Calu3 (cell line): ENCODE measurements at regions not wholly inside any gene's neighbourhood (a gene's known extent, or its start where the extent isn't known, plus 50 kb on each side); places are given as distances from the start of the nearest gene placed in this dataset.

Experiments used
- BruUV-seq: library from RNA; stranded (reverse); fragments of 400-500 nt; replicated peaks from 2 replicates; lab custom pipeline; 2021; lab: Mats Ljungman, UMichigan
- CTCF ChIA-PET: fragments of 300-600 bp; sonication (Branson Sonifier 250); formaldehyde crosslinking; loops from one replicate; lab custom pipeline; 2022; ENCODE audit warnings: antibody characterized with exemption; lab: Charles Lee
- DNase-seq: peaks from one replicate; pipeline ENCODE4 v3.0.0; 2022
- H3K27ac Mint-ChIP-seq: one replicate; pipeline ENCODE4 v1.8.0; 2022; ENCODE audit warnings: mixed read lengths; ENCODE audit not compliant: unreplicated experiment
- H3K27me3 Mint-ChIP-seq: one replicate; pipeline ENCODE4 v1.8.0; 2022; ENCODE audit warnings: mixed read lengths; ENCODE audit not compliant: unreplicated experiment
- H3K36me3 Mint-ChIP-seq: one replicate; pipeline ENCODE4 v1.8.0; 2022; ENCODE audit warnings: mild to moderate bottlenecking, moderate library complexity, mixed read lengths; ENCODE audit not compliant: insufficient read depth, unreplicated experiment
- H3K4me1 Mint-ChIP-seq: one replicate; pipeline ENCODE4 v1.8.0; 2022; ENCODE audit warnings: mild to moderate bottlenecking, low read depth, mixed read lengths; ENCODE audit not compliant: unreplicated experiment
- H3K4me3 Mint-ChIP-seq: one replicate; pipeline ENCODE4 v1.8.0; 2022; ENCODE audit warnings: mild to moderate bottlenecking, low read depth, moderate library complexity, mixed read lengths; ENCODE audit not compliant: unreplicated experiment
- H3K9me3 Mint-ChIP-seq: one replicate; pipeline ENCODE4 v1.8.0; 2022; ENCODE audit warnings: low read depth, mixed read lengths; ENCODE audit not compliant: unreplicated experiment
- intact Hi-C: fragments of 100-400 bp; cut with micrococcal nuclease; formaldehyde crosslinking; loops from one replicate; pipeline ENCODE4 v1.10.0; 2022; ENCODE audit not compliant: unreplicated experiment
- TF ChIP-seq, protein P1 (sequence below): fragments of 200-600 bp; IDR thresholded peaks from one replicate; pipeline ENCODE4 v1.8.0; 2022; ENCODE audit warnings: antibody characterized with exemption; ENCODE audit not compliant: unreplicated experiment

DNA sequence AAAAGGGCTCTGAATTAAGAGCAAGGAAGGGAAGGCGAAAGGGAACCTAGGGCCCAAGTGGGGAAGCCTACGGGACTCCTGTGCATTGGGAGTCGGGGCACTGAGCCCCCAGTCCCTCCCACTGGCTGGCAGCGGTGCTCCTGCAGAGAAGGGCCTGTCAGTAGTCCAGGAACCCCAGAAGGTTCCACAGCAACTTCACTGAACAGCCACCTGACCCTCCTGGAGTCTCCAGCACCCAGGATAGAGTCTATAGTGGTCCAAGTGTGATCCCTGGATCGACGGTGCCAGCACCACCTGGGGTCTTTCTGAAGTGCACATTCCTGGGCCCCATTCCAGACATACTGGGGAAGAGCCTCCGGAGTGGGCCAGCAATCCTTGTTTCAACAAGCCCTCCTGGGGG lies 100.0 kb upstream of the B3GAT1 start:
- H3K36me3 Mint-ChIP-seq = peaks cover 9% of the 10 kb centered on the region
- H3K27me3 Mint-ChIP-seq = peaks cover 34% of the 10 kb centered on the region
- peaks cover 2% of the 10 kb centered on the region for H3K9me3 Mint-ChIP-seq
- H3K4me1 Mint-ChIP-seq = no peaks in the 10 kb centered on the region
- no peak for DNase-seq
- TF ChIP-seq, protein P1, sequence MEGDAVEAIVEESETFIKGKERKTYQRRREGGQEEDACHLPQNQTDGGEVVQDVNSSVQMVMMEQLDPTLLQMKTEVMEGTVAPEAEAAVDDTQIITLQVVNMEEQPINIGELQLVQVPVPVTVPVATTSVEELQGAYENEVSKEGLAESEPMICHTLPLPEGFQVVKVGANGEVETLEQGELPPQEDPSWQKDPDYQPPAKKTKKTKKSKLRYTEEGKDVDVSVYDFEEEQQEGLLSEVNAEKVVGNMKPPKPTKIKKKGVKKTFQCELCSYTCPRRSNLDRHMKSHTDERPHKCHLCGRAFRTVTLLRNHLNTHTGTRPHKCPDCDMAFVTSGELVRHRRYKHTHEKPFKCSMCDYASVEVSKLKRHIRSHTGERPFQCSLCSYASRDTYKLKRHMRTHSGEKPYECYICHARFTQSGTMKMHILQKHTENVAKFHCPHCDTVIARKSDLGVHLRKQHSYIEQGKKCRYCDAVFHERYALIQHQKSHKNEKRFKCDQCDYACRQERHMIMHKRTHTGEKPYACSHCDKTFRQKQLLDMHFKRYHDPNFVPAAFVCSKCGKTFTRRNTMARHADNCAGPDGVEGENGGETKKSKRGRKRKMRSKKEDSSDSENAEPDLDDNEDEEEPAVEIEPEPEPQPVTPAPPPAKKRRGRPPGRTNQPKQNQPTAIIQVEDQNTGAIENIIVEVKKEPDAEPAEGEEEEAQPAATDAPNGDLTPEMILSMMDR = no peak
- no TSS peak for BruUV-seq
- intact Hi-C loops = no loop called here
- CTCF ChIA-PET = interaction anchor here (1.1 kb wide), 1 partner anchor 64 kb away, joined by 3 read pairs; no protein-coding TSS in a partner anchor
- H3K4me3 Mint-ChIP-seq = no peak overlapping the region
- no peak overlapping the region for H3K27ac Mint-ChIP-seq

DNA sequence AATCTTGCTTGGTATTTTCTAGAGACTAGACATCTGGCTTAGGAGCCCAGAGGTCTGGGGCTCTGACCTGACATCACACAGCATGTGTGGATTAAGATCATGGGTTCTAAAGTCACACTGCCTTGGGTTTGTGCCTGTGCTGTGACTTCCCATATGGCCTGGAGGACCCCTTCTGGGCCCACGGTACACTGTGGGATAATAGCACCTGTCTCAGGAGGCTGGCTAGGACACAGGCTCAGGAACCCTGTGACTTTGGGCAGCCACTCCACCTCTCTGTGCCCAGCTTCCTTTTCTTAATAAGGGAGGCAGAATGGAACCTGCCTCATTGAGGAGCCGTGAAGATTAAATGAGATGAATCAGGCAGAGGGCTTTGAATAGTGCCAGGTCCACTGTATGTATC lies 99.2 kb upstream of the B3GAT1 start:
- TF ChIP-seq, protein P1 = no peak
- Mint-ChIP-seq H3K27ac (no peak overlapping the region), H3K9me3 (peaks cover 2% of the 10 kb centered on the region), H3K36me3 (peaks cover 5% of the 10 kb centered on the region), H3K4me3 (no peak overlapping the region), H3K4me1 (no peaks in the 10 kb centered on the region), H3K27me3 (peaks cover 33% of the 10 kb centered on the region)
- no TSS peak for BruUV-seq
- CTCF ChIA-PET = interaction anchor here (1.1 kb wide), 1 partner anchor 65 kb away, joined by 3 read pairs; no protein-coding TSS in a partner anchor
- DNase-seq = no peak
- intact Hi-C loops = no loop called here

DNA sequence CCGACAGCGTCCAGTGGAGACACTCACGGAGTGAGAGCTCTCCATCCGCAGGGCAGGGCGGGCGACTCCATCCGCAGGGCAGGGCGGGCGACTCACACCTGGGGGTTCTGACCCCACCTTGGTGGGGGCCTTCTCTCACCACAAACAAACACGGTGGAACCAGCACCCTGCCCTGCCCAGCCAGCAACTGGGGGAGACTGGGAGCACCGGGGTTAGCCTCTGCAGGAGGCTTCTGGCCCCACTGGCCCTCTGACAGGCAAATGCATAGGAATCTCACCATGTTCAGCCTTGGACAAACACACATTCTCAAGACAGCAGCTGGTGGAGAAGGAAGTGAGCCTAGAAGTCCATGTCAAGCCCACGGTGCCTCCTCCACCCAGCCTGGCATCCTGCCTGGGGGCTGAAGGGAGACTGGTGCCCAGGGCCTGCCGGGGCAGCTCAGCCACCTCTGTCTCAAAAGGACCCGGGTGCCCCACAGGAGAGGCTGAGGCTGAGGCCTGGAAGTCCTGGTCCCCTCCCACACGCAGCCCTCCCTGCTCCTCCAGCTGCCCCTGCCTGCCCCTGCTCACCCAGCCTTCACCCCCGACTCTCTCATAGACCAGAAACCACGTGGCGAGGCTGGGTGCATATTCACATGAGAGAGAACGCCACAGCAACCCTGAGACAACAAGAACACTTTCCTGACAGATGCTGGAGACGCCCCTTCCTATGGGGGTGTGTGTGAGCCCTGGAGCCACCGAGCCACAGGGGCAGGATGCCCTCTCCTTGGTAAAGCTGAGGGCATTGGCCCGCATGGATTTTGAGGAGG lies 98.4 kb upstream of the B3GAT1 start:
- peaks cover 30% of the 10 kb centered on the region for H3K27me3 Mint-ChIP-seq
- CTCF ChIA-PET = interaction anchor here (1.1 kb wide), 1 partner anchor 66 kb away, joined by 3 read pairs; no protein-coding TSS in a partner anchor
- peaks cover 5% of the 10 kb centered on the region for H3K36me3 Mint-ChIP-seq
- DNase-seq = no peak
- no peaks in the 10 kb centered on the region for H3K4me1 Mint-ChIP-seq
- peaks cover 5% of the 10 kb centered on the region for H3K9me3 Mint-ChIP-seq
- H3K27ac Mint-ChIP-seq = no peak overlapping the region
- H3K4me3 Mint-ChIP-seq = no peak overlapping the region
- intact Hi-C loops = no loop called here
- TF ChIP-seq, protein P1 = no peak
- no TSS peak for BruUV-seq

DNA sequence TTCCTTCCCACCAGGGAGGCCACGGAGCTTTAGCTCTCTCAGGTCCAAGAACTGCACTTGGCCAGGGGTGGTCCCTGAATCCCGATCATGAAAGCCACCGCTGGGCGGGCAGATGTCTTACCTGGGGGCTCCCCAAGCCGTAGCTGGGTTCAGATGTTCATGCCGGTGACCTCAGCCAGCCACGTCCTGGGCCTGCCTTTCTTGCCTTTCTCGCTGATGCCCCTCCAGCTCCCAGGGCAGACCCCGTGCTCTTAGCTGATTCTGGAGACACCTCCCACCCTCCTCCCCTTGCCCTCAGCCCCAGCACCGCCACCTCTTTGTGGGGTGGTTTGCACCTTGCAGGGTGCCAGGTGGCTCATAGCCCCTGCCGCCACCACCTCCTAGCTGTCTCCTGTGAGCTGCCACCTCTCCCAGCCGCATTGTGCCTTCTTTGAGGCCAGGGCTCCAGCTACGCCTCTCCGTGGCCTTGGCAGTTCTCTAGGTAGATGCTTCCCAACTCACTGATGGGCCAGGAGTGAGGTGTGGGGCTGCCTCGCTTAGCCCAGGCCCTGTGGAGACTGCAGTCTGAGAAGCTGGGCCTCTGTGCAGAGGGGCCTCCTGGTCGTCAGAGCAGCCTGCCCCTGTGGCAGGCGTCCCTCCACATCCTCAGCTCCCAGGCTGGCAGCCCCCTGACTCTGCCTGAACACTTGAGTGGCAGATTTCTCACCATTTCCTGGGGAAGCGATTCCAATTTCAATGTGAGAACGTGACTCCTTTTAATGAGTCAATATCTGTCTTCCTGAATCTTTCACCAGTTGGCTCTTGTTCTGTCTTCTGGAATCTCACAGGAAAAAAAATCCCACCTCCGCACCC lies 97.6 kb upstream of the B3GAT1 start:
- no TSS peak for BruUV-seq
- DNase-seq = no peak
- no peak overlapping the region for H3K4me3 Mint-ChIP-seq
- TF ChIP-seq, protein P1 = no peak
- H3K4me1 Mint-ChIP-seq = no peaks in the 10 kb centered on the region
- CTCF ChIA-PET = no interaction called here
- H3K27me3 Mint-ChIP-seq = peaks cover 38% of the 10 kb centered on the region
- no peak overlapping the region for H3K27ac Mint-ChIP-seq
- intact Hi-C loops = no loop called here
- peaks cover 5% of the 10 kb centered on the region for H3K36me3 Mint-ChIP-seq
- H3K9me3 Mint-ChIP-seq = peaks cover 5% of the 10 kb centered on the region
